ENCODE measurements at regions not wholly inside any gene's neighbourhood (a gene's known extent, or its start where the extent isn't known, plus 50 kb on each side); places are given as distances from the start of the nearest gene placed in this dataset.
A peak's percentile ranks its signal among the peaks of the same experiment; 100 is the strongest.

GRCh38 chr20:22465622-22466446 lies 118.5 kb downstream of the FOXA2 start:
- DNase-seq: no peak

GRCh38 chr20:22464312-22465003 lies 119.9 kb downstream of the FOXA2 start:
- DNase-seq: no peak

- DNase-seq: peak; percentile 83
Measured at GRCh38 chr20:22462975-22463914, 121.1 kb downstream of the FOXA2 start.

- DNase-seq: no peak
Measured at GRCh38 chr20:22460803-22461202, 123.6 kb downstream of the FOXA2 start.

GRCh38 chr20:22460231-22460630 lies 124.1 kb downstream of the FOXA2 start:
- DNase-seq: no peak

GRCh38 chr20:22459754-22460153 lies 124.6 kb downstream of the FOXA2 start:
- no peak for DNase-seq

- no peak for DNase-seq
Measured at GRCh38 chr20:22456109-22456508, 128.3 kb downstream of the FOXA2 start.

GRCh38 chr20:22455259-22455658 lies 129.1 kb downstream of the FOXA2 start:
- DNase-seq: peak; percentile 68

GRCh38 chr20:22453244-22454080 lies 130.9 kb downstream of the FOXA2 start:
- peak; percentile 59 for DNase-seq

- peak; percentile 72 for DNase-seq
Measured at GRCh38 chr20:22452442-22453011, 131.8 kb downstream of the FOXA2 start.

GRCh38 chr20:22450537-22450936 lies 133.8 kb downstream of the FOXA2 start:
- DNase-seq: no peak

GRCh38 chr20:22449188-22449973 lies 135.0 kb downstream of the FOXA2 start:
- peak; percentile 59 for DNase-seq

- DNase-seq: no peak
Measured at GRCh38 chr20:22447447-22447778, 137.0 kb downstream of the FOXA2 start.

GRCh38 chr20:22446613-22447446 lies 137.5 kb downstream of the FOXA2 start:
- DNase-seq: no peak

- no peak for DNase-seq
Measured at GRCh38 chr20:22442318-22442717, 142.1 kb downstream of the FOXA2 start.

- no peak for DNase-seq
Measured at GRCh38 chr20:22438926-22439325, 145.4 kb downstream of the FOXA2 start.

GRCh38 chr20:22438346-22438745 lies 146.0 kb downstream of the FOXA2 start:
- no peak for DNase-seq

- no peak for DNase-seq
Measured at GRCh38 chr20:22437354-22437753, 147.0 kb downstream of the FOXA2 start.

- no peak for DNase-seq
Measured at GRCh38 chr20:22431419-22431818, 153.0 kb downstream of the FOXA2 start.

- no peak for DNase-seq
Measured at GRCh38 chr20:22430746-22431168, 153.6 kb downstream of the FOXA2 start.

Measured in NCI-H2029 treated with DMSO at 0.1 percent for 48 hours (cell line).